GM23248 (cell line): ENCODE measurements at regions not wholly inside any gene's neighbourhood (a gene's known extent, or its start where the extent isn't known, plus 50 kb on each side); places are given as distances from the start of the nearest gene placed in this dataset.

ENCODE experiments used
- EZH2 ChIP-seq: fragments of 200-600 bp; sonication (generic); IDR thresholded peaks from 2 replicates; pipeline ENCODE4 v1.6.1; 2018; ENCODE audit warnings: antibody characterized with exemption, mild to moderate bottlenecking; ENCODE audit not compliant: insufficient read depth, poor library complexity, severe bottlenecking
- EZH2phosphoT487 ChIP-seq: fragments of 200-600 bp; sonication (generic); IDR thresholded peaks from 2 replicates; pipeline ENCODE4 v1.6.1; 2018; ENCODE audit warnings: antibody characterized with exemption, moderate library complexity, mild to moderate bottlenecking, low read depth; ENCODE audit not compliant: insufficient read depth

GRCh38 chr4:153082322-153083301 is 121.6 kb upstream of the TRIM2 start:
- TF ChIP-seq EZH2 (no peak), EZH2phosphoT487 (no peak)
